GM12875 (cell line): ENCODE measurements at regions not wholly inside any gene's neighbourhood (a gene's known extent, or its start where the extent isn't known, plus 50 kb on each side); places are given as distances from the start of the nearest gene placed in this dataset.

Source experiments
- H3K4me3 ChIP-seq: one replicate; pipeline ENCODE4 v1.5.1; 2011; ENCODE audit warnings: low read depth, low read length, control low read depth
- CTCF ChIP-seq: IDR thresholded peaks from 2 replicates; pipeline ENCODE4 v1.5.1; 2011; ENCODE audit warnings: low read depth, mild to moderate bottlenecking, control low read depth, inconsistent platforms, low read length, moderate library complexity, borderline replicate concordance; ENCODE audit not compliant: insufficient read depth

GRCh38 chr2:153197402-153198386 is 280.9 kb downstream of the RPRM start:
- no peak for TF ChIP-seq CTCF
- no peak overlapping the region for H3K4me3 ChIP-seq

GRCh38 chr2:153196378-153197058 is 282.0 kb downstream of the RPRM start:
- no peak overlapping the region for H3K4me3 ChIP-seq
- no peak for TF ChIP-seq CTCF

DNA sequence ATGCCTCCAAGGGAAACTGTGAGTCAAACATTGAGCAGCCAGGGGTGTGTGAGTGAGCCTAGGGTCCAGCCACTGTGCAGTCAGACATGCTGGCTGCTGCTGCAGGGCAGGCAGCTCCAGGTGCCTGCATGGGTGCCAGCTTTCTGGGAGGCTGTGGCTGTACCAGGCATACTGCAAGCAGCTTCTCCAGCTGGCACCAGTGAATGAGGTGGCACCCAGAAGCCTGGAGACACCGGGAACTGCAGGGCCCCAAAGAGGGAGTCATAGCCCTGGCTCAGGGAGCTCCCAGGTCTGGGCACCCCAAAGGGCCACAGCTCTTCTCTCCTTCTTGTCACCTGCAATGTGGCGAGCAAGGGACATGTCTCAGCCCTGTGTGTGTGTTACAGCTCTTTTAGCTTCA is 283.2 kb downstream of the RPRM start:
- no peak for TF ChIP-seq CTCF
- H3K4me3 ChIP-seq = no peak overlapping the region

GRCh38 chr2:153189091-153189888 is 289.3 kb downstream of the RPRM start:
- no peak for TF ChIP-seq CTCF
- no peak overlapping the region for H3K4me3 ChIP-seq

- TF ChIP-seq CTCF = no peak
- no peak overlapping the region for H3K4me3 ChIP-seq
Observed at GRCh38 chr2:153179808-153180207, 298.8 kb downstream of the RPRM start.

DNA sequence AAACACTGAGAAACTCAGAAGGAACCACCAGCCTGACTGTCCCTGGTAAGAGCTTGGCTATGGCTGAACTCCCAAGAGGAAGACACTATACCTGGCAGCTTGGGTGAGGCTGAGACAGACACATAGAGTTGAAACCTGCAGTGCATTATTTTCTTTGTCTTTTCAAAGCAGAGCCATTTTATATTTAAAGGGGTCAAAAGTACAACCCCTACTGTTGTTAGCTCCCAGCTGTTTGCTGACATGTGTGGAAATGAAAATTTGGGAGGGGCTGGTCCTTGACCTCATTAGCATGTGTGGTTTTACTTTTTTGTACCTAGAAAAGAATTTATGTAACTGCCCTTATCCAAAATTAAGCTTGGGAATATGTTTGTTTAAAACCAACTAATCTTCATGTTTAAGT is 309.0 kb downstream of the RPRM start:
- H3K4me3 ChIP-seq = no peak overlapping the region
- no peak for TF ChIP-seq CTCF
